Skeletal muscle satellite cell (primary cell): ENCODE measurements at regions not wholly inside any gene's neighbourhood (a gene's known extent, or its start where the extent isn't known, plus 50 kb on each side); places are given as distances from the start of the nearest gene placed in this dataset.

ENCODE experiments used
- H3K27me3 ChIP-seq: 2 replicates; pipeline ENCODE4 v1.7.0; 2013; ENCODE audit warnings: low read length; ENCODE audit not compliant: control insufficient read depth, insufficient read depth
- H3K36me3 ChIP-seq: 2 replicates; pipeline ENCODE4 v1.7.0; 2013; ENCODE audit warnings: mild to moderate bottlenecking, control low read depth, low read length; ENCODE audit not compliant: insufficient read depth
- H3K4me1 ChIP-seq: 2 replicates; pipeline ENCODE4 v1.7.0; 2013; ENCODE audit warnings: low read length; ENCODE audit not compliant: control insufficient read depth, insufficient read depth
- H3K4me2 ChIP-seq: 2 replicates; pipeline ENCODE4 v1.7.0; 2013; ENCODE audit warnings: mild to moderate bottlenecking, low read length
- H3K4me3 ChIP-seq: 2 replicates; pipeline ENCODE4 v1.7.0; 2013; ENCODE audit warnings: low read length
- H3K9ac ChIP-seq: 2 replicates; pipeline ENCODE4 v1.7.0; 2013; ENCODE audit warnings: mild to moderate bottlenecking, low read depth, low read length, moderate library complexity
- H3K9me3 ChIP-seq: replicated peaks from 2 replicates; pipeline ENCODE4 v1.7.0; 2013; ENCODE audit warnings: mild to moderate bottlenecking, control low read depth, low read length

DNA sequence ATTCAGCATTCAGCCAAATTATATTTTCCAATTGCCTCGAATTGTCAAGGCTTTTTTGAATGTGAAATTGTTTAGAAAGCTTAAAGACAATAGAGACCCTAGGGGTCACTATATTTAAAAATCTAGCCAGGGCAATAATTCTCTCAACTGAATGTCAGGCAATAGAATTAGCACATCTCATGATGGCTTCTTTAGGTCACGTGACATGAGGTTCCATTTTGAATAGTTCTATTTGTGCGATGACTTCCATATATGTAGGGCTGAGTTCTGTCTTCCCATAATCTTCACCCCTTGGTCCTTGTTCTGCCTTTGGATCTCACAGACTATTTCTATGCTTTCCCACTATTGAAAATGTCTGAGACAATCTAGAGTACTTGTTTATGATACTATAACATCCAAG is 527.7 kb upstream of the KIRREL3 start:
- Histone ChIP-seq H3K9ac (no peak overlapping the region), H3K4me1 (no peaks in the 10 kb centered on the region), H3K9me3 (no peaks in the 10 kb centered on the region), H3K4me3 (no peak overlapping the region), H3K36me3 (no peaks in the 10 kb centered on the region), H3K27me3 (no peaks in the 10 kb centered on the region), H3K4me2 (no peak overlapping the region)

GRCh38 chr11:127524618-127525017 is 524.0 kb upstream of the KIRREL3 start:
- Histone ChIP-seq H3K9me3 (no peaks in the 10 kb centered on the region), H3K36me3 (no peaks in the 10 kb centered on the region), H3K4me3 (no peak overlapping the region), H3K27me3 (no peaks in the 10 kb centered on the region), H3K4me1 (no peaks in the 10 kb centered on the region), H3K9ac (no peak overlapping the region), H3K4me2 (no peak overlapping the region)

DNA sequence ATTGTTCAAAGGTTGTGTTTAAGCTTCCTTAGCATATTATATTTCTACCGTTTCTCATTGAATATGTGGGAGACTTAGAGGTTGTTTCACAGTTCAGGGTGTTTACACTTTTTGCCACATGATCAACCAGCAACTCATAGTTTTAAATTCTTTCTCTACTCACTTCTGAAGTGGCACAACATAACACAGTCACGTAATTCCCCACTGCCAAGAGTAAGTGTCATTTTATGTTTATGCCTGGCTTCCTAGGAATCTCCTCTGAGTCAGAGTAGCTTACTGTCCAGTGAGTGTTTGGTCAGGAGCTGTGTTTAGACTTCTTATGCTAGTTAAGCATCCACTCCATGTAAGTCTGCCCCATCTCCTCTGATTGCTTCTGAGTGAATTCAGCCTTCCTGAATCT is 520.8 kb upstream of the KIRREL3 start:
- Histone ChIP-seq H3K4me2 (no peak overlapping the region), H3K4me3 (no peak overlapping the region), H3K9ac (no peak overlapping the region), H3K36me3 (no peaks in the 10 kb centered on the region), H3K4me1 (no peaks in the 10 kb centered on the region), H3K27me3 (no peaks in the 10 kb centered on the region), H3K9me3 (no peaks in the 10 kb centered on the region)

DNA sequence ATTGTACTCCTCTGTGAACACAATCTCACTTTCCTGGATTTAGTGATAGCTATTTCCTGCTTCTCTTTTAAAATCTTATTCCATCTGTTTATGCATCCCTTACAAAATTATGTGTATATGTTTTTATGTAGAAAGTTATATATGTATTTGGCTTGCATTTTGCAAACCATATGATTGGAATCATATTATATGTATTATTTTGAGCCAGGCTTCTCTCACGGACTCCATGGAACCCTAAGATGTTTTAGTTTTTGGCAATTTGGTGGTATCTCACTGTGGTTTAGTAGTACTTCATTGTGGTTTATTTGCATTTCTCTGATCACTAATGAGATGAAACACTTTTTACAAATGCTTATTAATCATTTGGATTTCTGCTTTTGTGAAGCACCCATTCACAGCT is 507.3 kb upstream of the KIRREL3 start:
- H3K9me3 ChIP-seq = no peaks in the 10 kb centered on the region
- no peak overlapping the region for H3K4me2 ChIP-seq
- peaks cover 4% of the 10 kb centered on the region for H3K27me3 ChIP-seq
- H3K4me3 ChIP-seq = no peak overlapping the region
- no peaks in the 10 kb centered on the region for H3K36me3 ChIP-seq
- H3K4me1 ChIP-seq = no peaks in the 10 kb centered on the region
- no peak overlapping the region for H3K9ac ChIP-seq

DNA sequence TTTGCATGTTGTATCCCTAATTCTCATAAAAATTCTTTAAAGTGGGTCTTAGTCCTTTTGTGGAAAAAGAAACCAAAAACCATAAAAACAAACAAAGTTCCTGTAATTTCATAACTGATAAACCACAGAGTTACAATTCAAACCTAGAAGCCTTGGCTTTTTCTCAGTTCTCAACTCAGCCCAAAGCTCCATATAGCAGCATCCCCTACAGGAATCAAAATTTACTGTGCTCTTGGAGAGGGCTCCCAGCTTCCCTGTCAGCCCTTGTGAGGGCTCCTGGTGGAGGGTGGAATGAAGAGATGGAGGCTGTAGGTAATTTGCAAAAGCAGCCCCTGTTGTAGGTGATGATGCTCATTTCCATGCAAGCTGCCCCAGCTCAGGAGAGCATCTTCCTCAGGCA is 506.1 kb upstream of the KIRREL3 start:
- Histone ChIP-seq H3K27me3 (peaks cover 4% of the 10 kb centered on the region), H3K4me2 (no peak overlapping the region), H3K4me1 (no peaks in the 10 kb centered on the region), H3K36me3 (no peaks in the 10 kb centered on the region), H3K9ac (no peak overlapping the region), H3K9me3 (no peaks in the 10 kb centered on the region), H3K4me3 (no peak overlapping the region)

- H3K36me3 ChIP-seq = no peaks in the 10 kb centered on the region
- no peaks in the 10 kb centered on the region for H3K4me1 ChIP-seq
- H3K4me2 ChIP-seq = no peak overlapping the region
- no peak overlapping the region for H3K4me3 ChIP-seq
- H3K9ac ChIP-seq = no peak overlapping the region
- H3K27me3 ChIP-seq = peaks cover 4% of the 10 kb centered on the region
- no peaks in the 10 kb centered on the region for H3K9me3 ChIP-seq
Observed at GRCh38 chr11:127506126-127506525, 505.6 kb upstream of the KIRREL3 start.

DNA sequence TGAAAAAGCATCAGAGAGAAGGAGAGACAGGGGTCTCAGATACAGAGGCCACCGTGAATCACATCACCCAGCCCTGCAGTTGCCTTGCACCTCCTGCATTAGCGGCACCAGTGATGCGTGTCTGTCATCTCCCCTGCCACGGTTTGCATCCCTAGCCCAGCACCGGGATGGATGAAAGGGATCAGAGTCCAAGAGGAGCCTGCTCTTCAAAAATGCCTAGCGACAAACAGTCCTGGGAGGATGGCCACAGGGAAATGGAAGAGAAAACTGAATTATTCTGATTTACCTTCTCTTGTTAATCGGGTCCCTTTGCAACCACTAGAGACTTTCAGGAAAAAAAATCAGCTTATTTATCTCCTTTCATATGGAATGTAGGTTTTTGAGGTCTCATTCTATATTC is 495.6 kb upstream of the KIRREL3 start:
- H3K9ac ChIP-seq = no peak overlapping the region
- H3K4me2 ChIP-seq = no peak overlapping the region
- no peaks in the 10 kb centered on the region for H3K36me3 ChIP-seq
- peaks cover 3% of the 10 kb centered on the region for H3K27me3 ChIP-seq
- no peaks in the 10 kb centered on the region for H3K4me1 ChIP-seq
- no peak overlapping the region for H3K4me3 ChIP-seq
- H3K9me3 ChIP-seq = no peaks in the 10 kb centered on the region

GRCh38 chr11:127493330-127494022 is 492.9 kb upstream of the KIRREL3 start:
- Histone ChIP-seq H3K36me3 (no peaks in the 10 kb centered on the region), H3K4me1 (no peaks in the 10 kb centered on the region), H3K4me3 (no peak overlapping the region), H3K9ac (no peak overlapping the region), H3K27me3 (peaks cover 3% of the 10 kb centered on the region), H3K4me2 (no peak overlapping the region), H3K9me3 (no peaks in the 10 kb centered on the region)

DNA sequence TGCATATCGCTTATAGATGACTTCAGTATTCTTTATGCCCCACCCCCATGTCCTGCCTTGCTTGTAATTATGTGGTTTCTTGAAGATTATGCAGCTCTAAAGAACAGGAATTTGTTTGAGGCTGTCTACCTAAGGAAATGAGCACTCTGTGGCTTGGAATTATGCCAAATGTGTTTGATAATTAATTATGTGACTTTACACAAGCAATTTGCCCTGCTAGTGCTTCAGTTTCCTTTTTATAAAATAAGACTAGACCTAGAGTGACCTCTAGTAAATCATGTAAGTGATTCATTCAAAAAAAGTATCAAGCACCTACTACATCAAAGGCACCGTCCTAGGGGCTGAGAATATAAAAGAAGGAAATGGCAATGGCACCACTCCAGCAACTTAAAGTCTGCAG is 491.5 kb upstream of the KIRREL3 start:
- H3K9ac ChIP-seq = no peak overlapping the region
- no peak overlapping the region for H3K4me3 ChIP-seq
- H3K4me1 ChIP-seq = no peaks in the 10 kb centered on the region
- no peaks in the 10 kb centered on the region for H3K9me3 ChIP-seq
- no peaks in the 10 kb centered on the region for H3K36me3 ChIP-seq
- peaks cover 3% of the 10 kb centered on the region for H3K27me3 ChIP-seq
- H3K4me2 ChIP-seq = no peak overlapping the region

GRCh38 chr11:127491589-127491988 is 491.0 kb upstream of the KIRREL3 start:
- Histone ChIP-seq H3K9ac (no peak overlapping the region), H3K4me3 (no peak overlapping the region), H3K36me3 (no peaks in the 10 kb centered on the region), H3K4me2 (no peak overlapping the region), H3K27me3 (peaks cover 3% of the 10 kb centered on the region), H3K9me3 (no peaks in the 10 kb centered on the region), H3K4me1 (no peaks in the 10 kb centered on the region)

GRCh38 chr11:127490896-127491295 is 490.3 kb upstream of the KIRREL3 start:
- H3K4me2 ChIP-seq = no peak overlapping the region
- H3K36me3 ChIP-seq = no peaks in the 10 kb centered on the region
- peaks cover 3% of the 10 kb centered on the region for H3K27me3 ChIP-seq
- H3K9me3 ChIP-seq = no peaks in the 10 kb centered on the region
- no peak overlapping the region for H3K4me3 ChIP-seq
- H3K9ac ChIP-seq = no peak overlapping the region
- no peaks in the 10 kb centered on the region for H3K4me1 ChIP-seq

- H3K9ac ChIP-seq = no peak overlapping the region
- no peaks in the 10 kb centered on the region for H3K4me1 ChIP-seq
- no peak overlapping the region for H3K4me3 ChIP-seq
- H3K9me3 ChIP-seq = no peaks in the 10 kb centered on the region
- no peak overlapping the region for H3K4me2 ChIP-seq
- no peaks in the 10 kb centered on the region for H3K27me3 ChIP-seq
- H3K36me3 ChIP-seq = no peaks in the 10 kb centered on the region
Observed at GRCh38 chr11:127485541-127485940, 485.0 kb upstream of the KIRREL3 start.
